ENCODE measurements at regions not wholly inside any gene's neighbourhood (a gene's known extent, or its start where the extent isn't known, plus 50 kb on each side); places are given as distances from the start of the nearest gene placed in this dataset.

GRCh38 chr6:79801362-79801761 is 146.0 kb downstream of the ELOVL4 start:
- Histone ChIP-seq H3K79me1 (ENCODE audit: insufficient read depth, low read depth, low read length, poor library complexity, severe bottlenecking) (no peaks in the 10 kb centered on the region), H4K5ac (ENCODE audit: insufficient read length, low read depth, low read length) (no peak overlapping the region), H2BK120ac (ENCODE audit: low read depth, low read length, poor library complexity, severe bottlenecking) (no peak overlapping the region), H3K4me2 (ENCODE audit: insufficient read depth, insufficient read length, low read length) (no peak overlapping the region), H4K8ac (replicated peaks; ENCODE audit: insufficient read length, low read depth, low read length) (no peak overlapping the region), H3K9me3 (ENCODE audit: control insufficient read depth, low read depth, low read length) (no peaks in the 10 kb centered on the region), H3K4me1 (ENCODE audit: insufficient read depth, low read length) (no peaks in the 10 kb centered on the region), H3K4ac (ENCODE audit: low read depth, low read length) (no peak overlapping the region), H3K18ac (ENCODE audit: insufficient read length, low read depth, low read length) (no peak overlapping the region), H3K23me2 (ENCODE audit: insufficient read length, low read depth, low read length, poor library complexity, severe bottlenecking) (no peaks in the 10 kb centered on the region), H2BK20ac (ENCODE audit: low read depth, low read length, poor library complexity, severe bottlenecking) (no peak overlapping the region), H2BK15ac (ENCODE audit: low read depth, low read length) (no peak overlapping the region), H3K79me2 (ENCODE audit: insufficient read depth, low read length) (no peaks in the 10 kb centered on the region), H3K27ac (ENCODE audit: insufficient read length, low read depth, low read length) (no peak overlapping the region), H3K9ac (ENCODE audit: extremely low read depth, insufficient read length, low read length) (no peak overlapping the region), H2BK12ac (ENCODE audit: insufficient read length, low read depth, low read length) (no peak overlapping the region), H3T11ph (ENCODE audit: low read length) (no peak overlapping the region), H3K27me3 (ENCODE audit: insufficient read depth, low read length) (no peaks in the 10 kb centered on the region), H2AFZ (ENCODE audit: low read length) (no peak overlapping the region), H3K14ac (ENCODE audit: insufficient read depth, low read length) (no peak overlapping the region), H2AK5ac (ENCODE audit: insufficient read length, low read length) (no peak overlapping the region), H3K23ac (ENCODE audit: insufficient read length, low read depth, low read length) (no peak overlapping the region), H3K56ac (ENCODE audit: insufficient read length, low read depth, low read length) (no peak overlapping the region), H4K20me1 (ENCODE audit: control insufficient read depth, insufficient read depth, insufficient read length) (no peaks in the 10 kb centered on the region), H4K91ac (ENCODE audit: insufficient read length, low read depth, low read length) (no peak overlapping the region), H2BK5ac (ENCODE audit: insufficient read length, low read length) (no peak overlapping the region)
- no peaks in the 10 kb centered on the region for H3K27me3 Mint-ChIP-seq (ENCODE audit: low read depth)
- DNase-seq = no peak
- H3K27ac Mint-ChIP-seq = no peak overlapping the region
- TF ChIP-seq, protein P1, sequence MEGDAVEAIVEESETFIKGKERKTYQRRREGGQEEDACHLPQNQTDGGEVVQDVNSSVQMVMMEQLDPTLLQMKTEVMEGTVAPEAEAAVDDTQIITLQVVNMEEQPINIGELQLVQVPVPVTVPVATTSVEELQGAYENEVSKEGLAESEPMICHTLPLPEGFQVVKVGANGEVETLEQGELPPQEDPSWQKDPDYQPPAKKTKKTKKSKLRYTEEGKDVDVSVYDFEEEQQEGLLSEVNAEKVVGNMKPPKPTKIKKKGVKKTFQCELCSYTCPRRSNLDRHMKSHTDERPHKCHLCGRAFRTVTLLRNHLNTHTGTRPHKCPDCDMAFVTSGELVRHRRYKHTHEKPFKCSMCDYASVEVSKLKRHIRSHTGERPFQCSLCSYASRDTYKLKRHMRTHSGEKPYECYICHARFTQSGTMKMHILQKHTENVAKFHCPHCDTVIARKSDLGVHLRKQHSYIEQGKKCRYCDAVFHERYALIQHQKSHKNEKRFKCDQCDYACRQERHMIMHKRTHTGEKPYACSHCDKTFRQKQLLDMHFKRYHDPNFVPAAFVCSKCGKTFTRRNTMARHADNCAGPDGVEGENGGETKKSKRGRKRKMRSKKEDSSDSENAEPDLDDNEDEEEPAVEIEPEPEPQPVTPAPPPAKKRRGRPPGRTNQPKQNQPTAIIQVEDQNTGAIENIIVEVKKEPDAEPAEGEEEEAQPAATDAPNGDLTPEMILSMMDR (conservative IDR thresholded peaks at IDR 0.05) = no peak
- H3K9me3 Mint-ChIP-seq = no peaks in the 10 kb centered on the region; a peak in 1 of 5 replicates
- H3K4me3 Mint-ChIP-seq = no peak overlapping the region
- peaks cover under 1 to 1% of the 10 kb centered on the region in 2 experiments for H3K4me1 Mint-ChIP-seq
- H3K36me3 Mint-ChIP-seq (ENCODE audit: insufficient read depth in 1 of 3, low read depth in 3 of 3) = no peaks in the 10 kb centered on the region; a peak in 2 of 7 replicates

Measured in H9 (cell line).